AG09309 (cell line): ENCODE measurements at regions not wholly inside any gene's neighbourhood (a gene's known extent, or its start where the extent isn't known, plus 50 kb on each side); places are given as distances from the start of the nearest gene placed in this dataset.

ENCODE experiments used
- DNase-seq: peaks from one replicate; pipeline ENCODE4 v3.0.0-alpha.2; 2010; ENCODE audit warnings: low read depth
- H3K4me3 ChIP-seq: 2 replicates; pipeline ENCODE4 v1.5.1; 2011; ENCODE audit warnings: mild to moderate bottlenecking, low read depth, low read length, moderate library complexity; ENCODE audit not compliant: control insufficient read depth
- CTCF ChIP-seq: IDR thresholded peaks from 2 replicates; pipeline ENCODE4 v1.5.1; 2011; ENCODE audit warnings: mild to moderate bottlenecking, low read depth, low read length, inconsistent platforms; ENCODE audit not compliant: insufficient read depth, control insufficient read depth; ENCODE audit errors: missing control alignments

DNA sequence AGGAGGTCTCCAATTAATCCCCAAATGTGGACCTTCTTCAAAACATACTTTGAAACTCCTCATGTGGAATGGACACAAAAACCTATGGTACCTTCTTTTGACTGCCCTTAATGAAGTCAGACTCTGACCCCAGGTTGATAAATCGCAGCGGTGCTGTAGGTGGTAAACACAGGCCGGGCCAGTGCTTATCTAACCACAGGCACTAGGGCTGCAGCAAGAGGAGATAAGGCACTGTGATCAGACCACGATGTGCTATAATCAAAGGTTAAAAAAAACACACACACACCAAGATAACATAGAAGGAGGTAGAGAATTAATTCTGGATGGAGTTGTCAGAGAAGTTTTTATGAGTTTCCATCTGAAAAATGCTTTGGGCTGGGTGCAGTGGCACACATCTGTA, 52.3 kb upstream of the SIPA1L2 start:
- no peak overlapping the region for H3K4me3 ChIP-seq
- no peak for TF ChIP-seq CTCF
- no peak for DNase-seq

DNA sequence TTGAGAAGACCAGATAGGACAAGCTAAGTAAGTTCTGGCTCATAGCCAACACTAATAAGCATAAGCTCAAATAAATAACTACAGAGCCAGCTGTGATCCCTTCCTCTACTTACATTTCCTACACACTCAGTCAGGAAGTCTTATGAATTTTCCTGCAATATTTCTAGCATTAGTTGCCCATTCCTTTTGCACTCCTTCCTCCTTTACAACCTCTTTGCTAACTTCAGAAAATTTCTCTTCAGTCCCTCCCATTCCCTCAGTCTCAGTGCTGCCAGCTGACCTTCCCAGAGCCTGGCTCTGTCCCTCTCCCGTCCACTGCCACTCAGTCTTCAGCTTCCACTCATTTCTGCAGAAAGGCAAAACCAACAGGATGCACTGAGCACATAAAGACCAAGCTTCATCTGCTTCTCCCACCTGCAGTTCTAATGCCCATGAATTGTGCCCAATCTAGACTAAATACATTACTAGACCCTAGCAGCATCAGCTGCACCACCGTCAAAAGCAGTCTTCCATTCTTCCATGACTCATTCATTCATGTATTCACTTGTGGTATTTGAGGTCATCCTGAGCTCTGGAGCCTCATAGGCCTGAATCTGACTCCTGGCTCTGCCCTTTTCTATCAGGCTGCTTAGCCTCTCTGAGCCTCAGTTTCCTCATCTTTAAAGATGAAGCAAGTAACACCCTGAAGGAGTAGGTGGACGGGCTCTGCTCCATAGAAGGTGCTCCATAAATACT, 54.6 kb upstream of the SIPA1L2 start:
- DNase-seq, result no peak
- no peak for TF ChIP-seq CTCF
- no peak overlapping the region for H3K4me3 ChIP-seq

DNA sequence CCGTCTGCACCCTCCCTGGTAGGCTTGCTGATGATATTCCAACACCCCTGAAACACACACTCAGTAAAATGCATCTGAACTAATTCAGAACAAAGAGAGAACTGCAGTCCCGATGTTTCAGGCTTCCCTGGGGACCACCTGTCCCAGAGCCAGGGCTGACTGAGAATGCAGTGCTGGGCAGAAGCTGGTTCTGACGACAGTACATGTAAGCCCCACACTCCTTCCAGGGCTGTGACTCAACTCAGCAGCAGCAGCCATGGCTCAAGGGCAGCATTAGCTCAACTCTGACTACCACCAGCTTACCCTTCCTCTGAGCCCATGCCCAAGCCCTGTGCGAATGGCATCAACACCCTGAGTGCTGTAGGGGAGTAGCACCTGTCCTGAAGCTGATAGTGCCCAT, 56.4 kb upstream of the SIPA1L2 start:
- no peak for TF ChIP-seq CTCF
- H3K4me3 ChIP-seq, result no peak overlapping the region
- DNase-seq, result no peak

- no peak for DNase-seq
- no peak for TF ChIP-seq CTCF
- no peak overlapping the region for H3K4me3 ChIP-seq
Measured at GRCh38 chr1:232687304-232687703, 57.4 kb upstream of the SIPA1L2 start.

- no peak for DNase-seq
- TF ChIP-seq CTCF, result no peak
- no peak overlapping the region for H3K4me3 ChIP-seq
Measured at GRCh38 chr1:232687728-232688127, 57.8 kb upstream of the SIPA1L2 start.

DNA sequence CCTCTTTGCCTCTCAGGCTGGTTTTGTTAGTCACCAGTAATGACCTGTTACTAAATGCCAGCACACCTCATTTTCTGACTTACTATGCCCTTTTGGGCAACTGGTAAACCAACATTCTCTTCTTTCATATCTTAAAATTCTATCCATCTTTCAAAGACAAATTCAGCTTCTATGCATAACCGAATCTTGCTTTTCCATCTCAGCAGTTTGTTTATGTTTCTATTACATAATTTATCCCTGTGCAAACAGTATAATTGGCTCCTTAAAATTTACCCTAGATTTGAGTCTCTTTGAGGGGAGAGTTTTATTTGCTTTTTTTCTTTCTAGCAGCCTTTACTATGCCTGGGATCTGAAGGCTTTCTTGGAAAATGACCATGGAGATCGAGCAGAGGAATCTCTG, 58.5 kb upstream of the SIPA1L2 start:
- TF ChIP-seq CTCF, result no peak
- DNase-seq, result no peak
- H3K4me3 ChIP-seq, result no peak overlapping the region
